Osteoblast (primary cell): ENCODE measurements at regions not wholly inside any gene's neighbourhood (a gene's known extent, or its start where the extent isn't known, plus 50 kb on each side); places are given as distances from the start of the nearest gene placed in this dataset.

Source experiments
- DNase-seq: peaks from one replicate; pipeline ENCODE4 v3.0.0; 2011; ENCODE audit warnings: low spot score, mixed read lengths; ENCODE audit not compliant: insufficient read length; ENCODE audit errors: missing footprints
- H2AFZ ChIP-seq: 2 replicates; pipeline ENCODE4 v1.6.0; 2011; ENCODE audit warnings: mild to moderate bottlenecking, low read length
- H3K27ac ChIP-seq: 2 replicates; pipeline ENCODE4 v1.5.1; 2011; ENCODE audit warnings: mild to moderate bottlenecking, low read depth, low read length, moderate library complexity
- H3K27me3 ChIP-seq: 2 replicates; pipeline ENCODE4 v1.6.0; 2012; ENCODE audit warnings: mild to moderate bottlenecking, control low read depth, inconsistent platforms, low read length, moderate library complexity; ENCODE audit not compliant: insufficient read depth
- H3K36me3 ChIP-seq: 2 replicates; pipeline ENCODE4 v1.5.1; 2011; ENCODE audit warnings: mild to moderate bottlenecking, low read length, control low read depth, moderate library complexity; ENCODE audit not compliant: insufficient read depth
- H3K4me1 ChIP-seq: 2 replicates; pipeline ENCODE4 v1.5.1; 2011; ENCODE audit warnings: mild to moderate bottlenecking, low read length, control low read depth, moderate library complexity; ENCODE audit not compliant: insufficient read depth
- H3K4me2 ChIP-seq: 2 replicates; pipeline ENCODE4 v1.6.0; 2011; ENCODE audit warnings: mild to moderate bottlenecking, low read length; ENCODE audit not compliant: insufficient read depth
- H3K4me3 ChIP-seq: fragments of 200-600 bp; sonication (generic); 3 replicates; pipeline ENCODE4 v1.5.1; 2012; ENCODE audit warnings: mild to moderate bottlenecking, low read length, inconsistent platforms; ENCODE audit not compliant: insufficient read depth
- H3K79me2 ChIP-seq: 2 replicates; pipeline ENCODE4 v1.6.0; 2012; ENCODE audit warnings: mild to moderate bottlenecking, low read length, control low read depth, inconsistent platforms; ENCODE audit not compliant: insufficient read depth
- H3K9me3 ChIP-seq: 2 replicates; pipeline ENCODE4 v1.5.1; 2011; ENCODE audit warnings: low read depth, low read length, control low read depth
- H4K20me1 ChIP-seq: 2 replicates; pipeline ENCODE4 v1.6.0; 2012; ENCODE audit warnings: mild to moderate bottlenecking, low read length, control low read depth; ENCODE audit not compliant: insufficient read depth
- TF ChIP-seq, protein P1 (sequence below): IDR thresholded peaks from 2 replicates; pipeline ENCODE4 v1.5.1; 2011; ENCODE audit warnings: mild to moderate bottlenecking, low read depth, low read length, moderate library complexity; ENCODE audit errors: extremely low read depth

DNA sequence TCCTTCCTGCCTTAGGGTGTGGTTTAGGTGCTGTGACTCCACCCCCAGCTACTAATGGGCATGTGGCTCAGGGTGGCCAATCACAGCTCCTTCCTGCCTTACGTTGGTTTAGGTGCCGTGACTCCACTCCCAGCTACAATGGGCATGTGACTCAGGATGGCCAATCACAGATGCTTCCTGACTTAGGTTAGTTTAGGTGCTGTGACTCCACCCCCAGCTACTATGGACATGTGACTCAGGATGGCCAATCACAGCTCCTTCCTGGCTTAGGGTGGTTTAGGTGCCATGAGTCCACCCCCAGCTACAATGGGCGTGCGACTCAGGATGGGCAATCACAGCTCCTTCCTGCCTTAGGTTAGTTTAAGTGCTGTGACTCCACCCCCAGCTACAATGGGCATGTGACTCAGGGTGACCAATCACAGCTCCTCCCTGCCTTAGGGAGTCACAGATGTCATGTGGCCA is 163.9 kb downstream of the TBX5 start:
- Histone ChIP-seq H3K27ac (no peak overlapping the region), H3K79me2 (no peaks in the 10 kb centered on the region), H3K4me3 (no peak overlapping the region), H3K27me3 (no peaks in the 10 kb centered on the region), H3K4me2 (no peak overlapping the region), H2AFZ (no peak overlapping the region), H4K20me1 (no peaks in the 10 kb centered on the region), H3K36me3 (no peaks in the 10 kb centered on the region), H3K4me1 (no peaks in the 10 kb centered on the region), H3K9me3 (no peaks in the 10 kb centered on the region)
- TF ChIP-seq, protein P1, sequence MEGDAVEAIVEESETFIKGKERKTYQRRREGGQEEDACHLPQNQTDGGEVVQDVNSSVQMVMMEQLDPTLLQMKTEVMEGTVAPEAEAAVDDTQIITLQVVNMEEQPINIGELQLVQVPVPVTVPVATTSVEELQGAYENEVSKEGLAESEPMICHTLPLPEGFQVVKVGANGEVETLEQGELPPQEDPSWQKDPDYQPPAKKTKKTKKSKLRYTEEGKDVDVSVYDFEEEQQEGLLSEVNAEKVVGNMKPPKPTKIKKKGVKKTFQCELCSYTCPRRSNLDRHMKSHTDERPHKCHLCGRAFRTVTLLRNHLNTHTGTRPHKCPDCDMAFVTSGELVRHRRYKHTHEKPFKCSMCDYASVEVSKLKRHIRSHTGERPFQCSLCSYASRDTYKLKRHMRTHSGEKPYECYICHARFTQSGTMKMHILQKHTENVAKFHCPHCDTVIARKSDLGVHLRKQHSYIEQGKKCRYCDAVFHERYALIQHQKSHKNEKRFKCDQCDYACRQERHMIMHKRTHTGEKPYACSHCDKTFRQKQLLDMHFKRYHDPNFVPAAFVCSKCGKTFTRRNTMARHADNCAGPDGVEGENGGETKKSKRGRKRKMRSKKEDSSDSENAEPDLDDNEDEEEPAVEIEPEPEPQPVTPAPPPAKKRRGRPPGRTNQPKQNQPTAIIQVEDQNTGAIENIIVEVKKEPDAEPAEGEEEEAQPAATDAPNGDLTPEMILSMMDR = no peak
- no peak for DNase-seq

DNA sequence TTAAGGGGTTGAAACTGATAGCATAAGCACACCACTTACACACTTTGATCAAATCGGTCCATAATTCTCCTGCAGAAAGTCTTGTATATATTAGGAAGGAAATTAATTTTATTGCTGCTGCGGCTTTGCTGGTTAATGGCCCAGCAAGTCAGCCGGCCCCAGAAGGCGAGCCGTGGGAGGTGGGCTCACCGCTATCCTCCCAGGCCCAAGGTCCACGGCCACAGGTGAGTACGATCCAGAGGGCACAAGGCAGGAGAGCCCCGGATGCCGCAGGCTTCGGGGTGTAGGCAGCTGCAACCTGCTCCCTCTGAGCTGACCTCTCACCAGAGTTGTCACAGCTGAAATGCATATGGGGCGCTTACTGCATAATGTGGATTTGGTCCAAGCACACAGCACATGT is 165.7 kb downstream of the TBX5 start:
- H3K4me2 ChIP-seq = no peak overlapping the region
- TF ChIP-seq, protein P1 = no peak
- no peaks in the 10 kb centered on the region for H4K20me1 ChIP-seq
- no peak overlapping the region for H3K27ac ChIP-seq
- no peak for DNase-seq
- no peaks in the 10 kb centered on the region for H3K9me3 ChIP-seq
- H3K36me3 ChIP-seq = no peaks in the 10 kb centered on the region
- no peak overlapping the region for H2AFZ ChIP-seq
- no peak overlapping the region for H3K4me3 ChIP-seq
- H3K79me2 ChIP-seq = no peaks in the 10 kb centered on the region
- H3K27me3 ChIP-seq = no peaks in the 10 kb centered on the region
- H3K4me1 ChIP-seq = no peaks in the 10 kb centered on the region

DNA sequence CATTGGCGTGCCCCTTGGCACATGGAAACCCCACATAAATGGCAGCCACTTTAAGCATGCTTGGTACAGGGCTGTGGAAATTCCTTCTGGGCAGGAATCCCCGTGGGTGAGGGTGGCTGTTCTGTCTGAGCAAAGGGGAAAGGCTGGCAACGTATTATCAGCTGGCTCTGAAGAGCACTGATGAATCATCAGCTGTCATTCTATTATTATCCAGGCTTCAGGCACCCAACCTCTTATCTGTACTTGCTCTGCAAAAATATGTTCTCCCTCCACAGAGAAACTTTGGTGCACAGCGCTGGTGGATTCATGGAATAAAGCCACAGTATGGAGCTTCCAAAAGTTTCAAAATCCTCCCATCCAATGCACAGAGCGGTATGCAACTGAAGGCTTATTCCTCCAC is 167.1 kb downstream of the TBX5 start:
- Histone ChIP-seq H3K9me3 (no peaks in the 10 kb centered on the region), H3K4me3 (no peak overlapping the region), H3K4me2 (no peak overlapping the region), H3K27me3 (no peaks in the 10 kb centered on the region), H4K20me1 (no peaks in the 10 kb centered on the region), H3K79me2 (no peaks in the 10 kb centered on the region), H3K36me3 (no peaks in the 10 kb centered on the region), H2AFZ (no peak overlapping the region), H3K27ac (no peak overlapping the region), H3K4me1 (no peaks in the 10 kb centered on the region)
- peak; percentile 29 for DNase-seq
- TF ChIP-seq, protein P1 = no peak

DNA sequence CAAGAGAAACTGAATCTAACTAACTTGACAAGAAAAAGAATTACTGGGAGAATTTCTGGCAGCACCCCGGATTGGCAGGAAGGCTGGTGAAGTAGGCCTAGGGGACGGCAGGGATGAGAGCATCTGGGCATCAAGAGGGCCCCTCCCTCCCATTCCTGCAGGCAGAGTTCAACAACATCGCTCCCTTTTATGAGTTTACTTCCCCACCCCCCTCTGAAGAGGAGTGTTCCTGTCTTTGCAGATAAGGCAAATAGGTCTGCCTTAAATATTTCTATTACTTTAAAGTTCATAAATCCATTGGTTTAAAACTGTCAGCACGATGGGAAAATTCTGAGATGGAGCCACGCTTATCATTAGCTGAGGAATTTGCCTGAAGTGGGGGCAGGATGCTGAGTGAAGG is 168.7 kb downstream of the TBX5 start:
- Histone ChIP-seq H2AFZ (no peak overlapping the region), H3K9me3 (no peaks in the 10 kb centered on the region), H4K20me1 (no peaks in the 10 kb centered on the region), H3K36me3 (no peaks in the 10 kb centered on the region), H3K27me3 (no peaks in the 10 kb centered on the region), H3K27ac (no peak overlapping the region), H3K4me3 (no peak overlapping the region), H3K4me2 (no peak overlapping the region), H3K4me1 (no peaks in the 10 kb centered on the region), H3K79me2 (no peaks in the 10 kb centered on the region)
- TF ChIP-seq, protein P1 = no peak
- DNase-seq = no peak
